CD4-positive, CD25-positive, alpha-beta regulatory T cell (primary cell): ENCODE measurements at regions not wholly inside any gene's neighbourhood (a gene's known extent, or its start where the extent isn't known, plus 50 kb on each side); places are given as distances from the start of the nearest gene placed in this dataset.

ENCODE experiments used
- ATAC-seq, 2 donors: fragments of 150-1000 bp; cut with Tn5 transposase; one replicate each; pipeline ENCODE4 v1.10.0; 2021; ENCODE audit warnings: low read depth in 2 of 2, moderate number of reproducible peaks in 2 of 2, moderate library complexity in 1 of 2
- DNase-seq, 3 donors: peaks; one replicate each; pipeline versions ENCODE4 v3.0.0 to v3.0.0-alpha.2; 2012 to 2022; ENCODE audit warnings: mixed read lengths in 1 of 3
- H3K27ac ChIP-seq: one replicate; pipeline ENCODE4 v1.7.0; 2013; ENCODE audit warnings: mild to moderate bottlenecking, low read length; ENCODE audit not compliant: insufficient read depth, poor library complexity, severe bottlenecking
- H3K27me3 ChIP-seq: one replicate; pipeline ENCODE4 v1.7.0; 2013; ENCODE audit warnings: low read length; ENCODE audit not compliant: control insufficient read depth, insufficient read depth
- H3K36me3 ChIP-seq: one replicate; pipeline ENCODE4 v1.7.0; 2013; ENCODE audit warnings: mild to moderate bottlenecking, low read length, moderate library complexity; ENCODE audit not compliant: control insufficient read depth, insufficient read depth
- H3K4me1 ChIP-seq: 2 replicates; pipeline ENCODE4 v1.7.0; 2013; ENCODE audit warnings: mild to moderate bottlenecking, low read length; ENCODE audit not compliant: insufficient read depth, control insufficient read depth, poor library complexity, severe bottlenecking
- H3K4me3 ChIP-seq: one replicate; pipeline ENCODE4 v1.7.0; 2013; ENCODE audit warnings: low read depth, mild to moderate bottlenecking, low read length, moderate library complexity
- H3K9me3 ChIP-seq, 2 experiments: 1 replicate in 1 of 2; 2 replicates in 1 of 2; pipeline ENCODE4 v1.7.0; 2013; ENCODE audit warnings: low read length in 2 of 2, mild to moderate bottlenecking in 1 of 2, moderate library complexity in 1 of 2; ENCODE audit not compliant: control insufficient read depth in 2 of 2
- H3K27ac Mint-ChIP-seq, 3 donors: one replicate each; pipeline ENCODE4 v1.8.0; 2020 to 2022; ENCODE audit warnings: mild to moderate bottlenecking in 3 of 3, mixed read lengths in 3 of 3, moderate library complexity in 2 of 3
- H3K27me3 Mint-ChIP-seq: one replicate; pipeline ENCODE4 v1.8.0; 2022; ENCODE audit warnings: mild to moderate bottlenecking, mixed read lengths
- H3K36me3 Mint-ChIP-seq: one replicate; pipeline ENCODE4 v1.8.0; 2020; ENCODE audit warnings: mixed read lengths
- H3K4me1 Mint-ChIP-seq, 4 donors: one replicate each; pipeline ENCODE4 v1.8.0; 2020 to 2022; ENCODE audit warnings: mixed read lengths in 4 of 4, mild to moderate bottlenecking in 1 of 4
- H3K4me3 Mint-ChIP-seq, 4 donors: one replicate each; pipeline ENCODE4 v1.8.0; 2020 to 2022; ENCODE audit warnings: mild to moderate bottlenecking in 4 of 4, mixed read lengths in 4 of 4, moderate library complexity in 3 of 4
- H3K9me3 Mint-ChIP-seq, 7 donors: one replicate each; pipeline ENCODE4 v1.8.0; 2020 to 2022; ENCODE audit warnings: mixed read lengths in 7 of 7, mild to moderate bottlenecking in 3 of 7, moderate library complexity in 2 of 7

- Mint-ChIP-seq H3K4me1 (no peaks in the 10 kb centered on the region), H3K4me3 (no peak overlapping the region), H3K9me3 (peaks cover 1 to 16% (median 4%) of the 10 kb centered on the region in 7 donors), H3K27me3 (no peaks in the 10 kb centered on the region), H3K36me3 (no peaks in the 10 kb centered on the region), H3K27ac (no peak overlapping the region)
- ATAC-seq (no peak), DNase-seq (no peak)
- Histone ChIP-seq H3K36me3 (no peaks in the 10 kb centered on the region), H3K4me3 (no peak overlapping the region), H3K9me3 (peaks cover 0 to 2% of the 10 kb centered on the region in 2 experiments), H3K27ac (no peak overlapping the region), H3K4me1 (no peaks in the 10 kb centered on the region), H3K27me3 (no peaks in the 10 kb centered on the region)
These were observed 150.4 kb upstream of the CDH19 start for GRCh38 chr18:66754335-66754734.

- DNase-seq (no peak), ATAC-seq (no peak)
- Histone ChIP-seq H3K27ac (no peak overlapping the region), H3K27me3 (no peaks in the 10 kb centered on the region), H3K9me3 (peaks cover 0 to 2% of the 10 kb centered on the region in 2 experiments), H3K4me1 (no peaks in the 10 kb centered on the region), H3K4me3 (no peak overlapping the region), H3K36me3 (no peaks in the 10 kb centered on the region)
- no peaks in the 10 kb centered on the region for H3K27me3 Mint-ChIP-seq
- H3K36me3 Mint-ChIP-seq = no peaks in the 10 kb centered on the region
- H3K9me3 Mint-ChIP-seq = peaks cover 1 to 8% (median 4%) of the 10 kb centered on the region in 7 donors
- no peak overlapping the region for H3K27ac Mint-ChIP-seq
- no peaks in the 10 kb centered on the region for H3K4me1 Mint-ChIP-seq
- no peak overlapping the region for H3K4me3 Mint-ChIP-seq
These were observed 148.8 kb upstream of the CDH19 start for GRCh38 chr18:66752733-66753132.

- no peak overlapping the region for H3K27ac Mint-ChIP-seq
- no peaks in the 10 kb centered on the region for H3K36me3 Mint-ChIP-seq
These were observed 145.7 kb upstream of the CDH19 start for GRCh38 chr18:66749481-66750035.

GRCh38 chr18:66749030-66749429 lies 145.1 kb upstream of the CDH19 start:
- Histone ChIP-seq H3K27me3 (no peaks in the 10 kb centered on the region), H3K4me3 (no peak overlapping the region), H3K4me1 (no peaks in the 10 kb centered on the region), H3K9me3 (no peaks in the 10 kb centered on the region), H3K36me3 (no peaks in the 10 kb centered on the region), H3K27ac (no peak overlapping the region)
- H3K9me3 Mint-ChIP-seq = peaks cover 3 to 15% (median 4%) of the 10 kb centered on the region in 7 donors
- no peaks in the 10 kb centered on the region for H3K4me1 Mint-ChIP-seq
- H3K4me3 Mint-ChIP-seq = no peak overlapping the region
- H3K27ac Mint-ChIP-seq = no peak overlapping the region
- no peak for DNase-seq
- H3K27me3 Mint-ChIP-seq = no peaks in the 10 kb centered on the region
- no peak for ATAC-seq
- no peaks in the 10 kb centered on the region for H3K36me3 Mint-ChIP-seq

More at GRCh38 chr18:66749481-66750035, 145.7 kb upstream of the CDH19 start:
- H3K9me3 ChIP-seq = no peaks in the 10 kb centered on the region
- ATAC-seq = no peak
- Mint-ChIP-seq H3K4me3 (no peak overlapping the region), H3K9me3 (peaks cover 3 to 13% (median 4%) of the 10 kb centered on the region in 7 donors), H3K4me1 (no peaks in the 10 kb centered on the region), H3K27me3 (no peaks in the 10 kb centered on the region)
- H3K27ac ChIP-seq = no peak overlapping the region
- H3K36me3 ChIP-seq = no peaks in the 10 kb centered on the region
- no peak for DNase-seq
- H3K4me3 ChIP-seq = no peak overlapping the region
- no peaks in the 10 kb centered on the region for H3K4me1 ChIP-seq
- H3K27me3 ChIP-seq = no peaks in the 10 kb centered on the region

- Mint-ChIP-seq H3K27ac (no peak overlapping the region), H3K9me3 (peaks cover 5 to 39% (median 9%) of the 10 kb centered on the region in 7 donors), H3K4me1 (no peaks in the 10 kb centered on the region), H3K27me3 (no peaks in the 10 kb centered on the region), H3K4me3 (no peak overlapping the region), H3K36me3 (no peaks in the 10 kb centered on the region)
- no peaks in the 10 kb centered on the region for H3K9me3 ChIP-seq
- H3K4me3 ChIP-seq = no peak overlapping the region
- ATAC-seq (no peak), DNase-seq (no peak)
- no peaks in the 10 kb centered on the region for H3K36me3 ChIP-seq
- H3K27me3 ChIP-seq = no peaks in the 10 kb centered on the region
- H3K4me1 ChIP-seq = no peaks in the 10 kb centered on the region
- H3K27ac ChIP-seq = no peak overlapping the region
These were observed 138.9 kb upstream of the CDH19 start for GRCh38 chr18:66742832-66743231.

- Histone ChIP-seq H3K27ac (no peak overlapping the region), H3K4me1 (no peaks in the 10 kb centered on the region), H3K27me3 (no peaks in the 10 kb centered on the region), H3K9me3 (no peaks in the 10 kb centered on the region), H3K4me3 (no peak overlapping the region), H3K36me3 (no peaks in the 10 kb centered on the region)
- no peaks in the 10 kb centered on the region for H3K36me3 Mint-ChIP-seq
- H3K4me3 Mint-ChIP-seq = no peak overlapping the region
- no peak for DNase-seq
- ATAC-seq = no peak
- H3K27ac Mint-ChIP-seq = no peak overlapping the region
- H3K27me3 Mint-ChIP-seq = no peaks in the 10 kb centered on the region
- peaks cover 3 to 24% (median 8%) of the 10 kb centered on the region in 7 donors for H3K9me3 Mint-ChIP-seq
- H3K4me1 Mint-ChIP-seq = no peaks in the 10 kb centered on the region
These were observed 132.0 kb upstream of the CDH19 start for GRCh38 chr18:66735933-66736332.

- no peaks in the 10 kb centered on the region for H3K4me1 ChIP-seq
- no peaks in the 10 kb centered on the region for H3K9me3 ChIP-seq
- no peaks in the 10 kb centered on the region for H3K36me3 ChIP-seq
- Mint-ChIP-seq H3K4me1 (no peaks in the 10 kb centered on the region), H3K36me3 (no peaks in the 10 kb centered on the region), H3K27me3 (no peaks in the 10 kb centered on the region), H3K27ac (no peak overlapping the region), H3K4me3 (no peak overlapping the region), H3K9me3 (peaks cover 1 to 19% (median 7%) of the 10 kb centered on the region in 7 donors)
- H3K27ac ChIP-seq = no peak overlapping the region
- ATAC-seq (no peak), DNase-seq (no peak)
- no peak overlapping the region for H3K4me3 ChIP-seq
- H3K27me3 ChIP-seq = no peaks in the 10 kb centered on the region
These were observed 130.6 kb upstream of the CDH19 start for GRCh38 chr18:66734451-66734850.

- H3K36me3 Mint-ChIP-seq = no peaks in the 10 kb centered on the region
- Histone ChIP-seq H3K4me1 (no peaks in the 10 kb centered on the region), H3K9me3 (no peaks in the 10 kb centered on the region), H3K27me3 (no peaks in the 10 kb centered on the region), H3K36me3 (no peaks in the 10 kb centered on the region), H3K4me3 (no peak overlapping the region), H3K27ac (no peak overlapping the region)
- H3K27ac Mint-ChIP-seq = no peak overlapping the region
- no peak overlapping the region for H3K4me3 Mint-ChIP-seq
- no peaks in the 10 kb centered on the region for H3K4me1 Mint-ChIP-seq
- no peak for DNase-seq
- no peak for ATAC-seq
- H3K27me3 Mint-ChIP-seq = no peaks in the 10 kb centered on the region
- H3K9me3 Mint-ChIP-seq = peaks cover 1 to 14% (median 7%) of the 10 kb centered on the region in 7 donors
These were observed 128.0 kb upstream of the CDH19 start for GRCh38 chr18:66731890-66732289.
